C4-2B (cell line): ENCODE measurements at regions not wholly inside any gene's neighbourhood (a gene's known extent, or its start where the extent isn't known, plus 50 kb on each side); places are given as distances from the start of the nearest gene placed in this dataset.

Experiments
- ZFX ChIP-seq: fragments of 450-650 bp; IDR thresholded peaks from 2 replicates; pipeline ENCODE4 v1.6.1; 2017
- TF ChIP-seq, protein P1 (sequence below): fragments of 450-650 bp; conservative IDR thresholded peaks from 2 replicates; pipeline ENCODE4 v1.5.1; 2017; ENCODE audit warnings: mild to moderate bottlenecking

GRCh38 chr2:215868846-215869543, 144.4 kb downstream of the MREG start:
- TF ChIP-seq, protein P1, sequence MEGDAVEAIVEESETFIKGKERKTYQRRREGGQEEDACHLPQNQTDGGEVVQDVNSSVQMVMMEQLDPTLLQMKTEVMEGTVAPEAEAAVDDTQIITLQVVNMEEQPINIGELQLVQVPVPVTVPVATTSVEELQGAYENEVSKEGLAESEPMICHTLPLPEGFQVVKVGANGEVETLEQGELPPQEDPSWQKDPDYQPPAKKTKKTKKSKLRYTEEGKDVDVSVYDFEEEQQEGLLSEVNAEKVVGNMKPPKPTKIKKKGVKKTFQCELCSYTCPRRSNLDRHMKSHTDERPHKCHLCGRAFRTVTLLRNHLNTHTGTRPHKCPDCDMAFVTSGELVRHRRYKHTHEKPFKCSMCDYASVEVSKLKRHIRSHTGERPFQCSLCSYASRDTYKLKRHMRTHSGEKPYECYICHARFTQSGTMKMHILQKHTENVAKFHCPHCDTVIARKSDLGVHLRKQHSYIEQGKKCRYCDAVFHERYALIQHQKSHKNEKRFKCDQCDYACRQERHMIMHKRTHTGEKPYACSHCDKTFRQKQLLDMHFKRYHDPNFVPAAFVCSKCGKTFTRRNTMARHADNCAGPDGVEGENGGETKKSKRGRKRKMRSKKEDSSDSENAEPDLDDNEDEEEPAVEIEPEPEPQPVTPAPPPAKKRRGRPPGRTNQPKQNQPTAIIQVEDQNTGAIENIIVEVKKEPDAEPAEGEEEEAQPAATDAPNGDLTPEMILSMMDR = no peak
- no peak for TF ChIP-seq ZFX
